ENCODE measurements at regions not wholly inside any gene's neighbourhood (a gene's known extent, or its start where the extent isn't known, plus 50 kb on each side); places are given as distances from the start of the nearest gene placed in this dataset.
"Not testable (repeated sequence)": the region's sequence is repeated elsewhere in the genome, so short reads cannot be mapped to it uniquely, and the experiment has no call there.

GRCh38 chr2:236348279-236348678 is 84.1 kb upstream of the ASB18 start:
- no peak for DNase-seq

GRCh38 chr2:236348976-236349375 is 84.8 kb upstream of the ASB18 start:
- DNase-seq: no peak

- DNase-seq: no peak
Measured at GRCh38 chr2:236350426-236350825, 86.2 kb upstream of the ASB18 start.

GRCh38 chr2:236351966-236352525 is 87.8 kb upstream of the ASB18 start:
- DNase-seq: no peak

- DNase-seq: no peak
Measured at GRCh38 chr2:236352761-236353593, 88.8 kb upstream of the ASB18 start.

GRCh38 chr2:236353594-236353942 is 89.4 kb upstream of the ASB18 start:
- DNase-seq: no peak

- no peak for DNase-seq
Measured at GRCh38 chr2:236354056-236354940, 90.1 kb upstream of the ASB18 start.

GRCh38 chr2:236354973-236355595 is 90.9 kb upstream of the ASB18 start:
- DNase-seq: no peak

GRCh38 chr2:236355911-236356310 is 91.7 kb upstream of the ASB18 start:
- DNase-seq: no peak

- not testable (repeated sequence) for DNase-seq
Measured at GRCh38 chr2:236356321-236356720, 92.1 kb upstream of the ASB18 start.

- DNase-seq: not testable (repeated sequence)
Measured at GRCh38 chr2:236358482-236358881, 94.3 kb upstream of the ASB18 start.

GRCh38 chr2:236359426-236360045 is 95.3 kb upstream of the ASB18 start:
- no peak for DNase-seq

GRCh38 chr2:236360496-236360895 is 96.3 kb upstream of the ASB18 start:
- DNase-seq: no peak

- no peak for DNase-seq
Measured at GRCh38 chr2:236363711-236364277, 99.6 kb upstream of the ASB18 start.

- no peak for DNase-seq
Measured at GRCh38 chr2:236365258-236366048, 101.2 kb upstream of the ASB18 start.

- no peak for DNase-seq
Measured at GRCh38 chr2:236366049-236366387, 101.8 kb upstream of the ASB18 start.

- no peak for DNase-seq
Measured at GRCh38 chr2:236366397-236366796, 102.2 kb upstream of the ASB18 start.

GRCh38 chr2:236367506-236368289 is 103.5 kb upstream of the ASB18 start:
- DNase-seq: no peak

- no peak for DNase-seq
Measured at GRCh38 chr2:236369661-236370062, 105.5 kb upstream of the ASB18 start.

GRCh38 chr2:236370847-236371409 is 106.7 kb upstream of the ASB18 start:
- no peak for DNase-seq

Data from activated CD4-positive, CD25-positive, alpha-beta regulatory T cell (primary cell).